Transverse colon (tissue), 4 donors: ENCODE measurements at regions not wholly inside any gene's neighbourhood (a gene's known extent, or its start where the extent isn't known, plus 50 kb on each side); places are given as distances from the start of the nearest gene placed in this dataset.

ENCODE experiments used
- DNase-seq: peaks from one replicate; pipeline ENCODE4 v3.0.0-alpha.2; 2019
- H3K27ac ChIP-seq, 4 donors: fragments of 200-600 bp; sonication (generic); 2 replicates each; pipeline ENCODE4 v1.5.1; 2016 to 2018; ENCODE audit warnings: inconsistent platforms in 4 of 4
- H3K27me3 ChIP-seq: fragments of 200-600 bp; sonication (generic); 2 replicates; pipeline ENCODE4 v1.5.1; 2017; ENCODE audit warnings: inconsistent platforms
- H3K36me3 ChIP-seq, 4 donors: fragments of 200-600 bp; sonication (generic); 2 replicates each; pipeline ENCODE4 v1.5.1; 2017 to 2019; ENCODE audit warnings: inconsistent platforms in 4 of 4
- H3K4me1 ChIP-seq, 4 donors: fragments of 200-600 bp; sonication (generic); 2 replicates each; pipeline ENCODE4 v1.5.1; 2017 to 2020; ENCODE audit warnings: inconsistent platforms in 4 of 4
- H3K4me3 ChIP-seq, 4 donors: fragments of 200-600 bp; sonication (generic); 1 replicate in 1 of 4; 2 replicates in 3 of 4; pipeline versions ENCODE4 v1.5.1 to v1.6.1; 2017 to 2019; ENCODE audit warnings: inconsistent platforms in 4 of 4
- H3K9me3 ChIP-seq, 2 donors: fragments of 200-600 bp; sonication (generic); 2 replicates each; pipeline ENCODE4 v1.5.1; 2017 to 2019; ENCODE audit warnings: inconsistent platforms in 2 of 2
- CTCF ChIP-seq, 5 experiments: fragments of 200-600 bp in 3 of 5; fragments of 450-650 bp in 2 of 5; sonication (generic) in 3 of 5; IDR thresholded peaks; 1 replicate in 2 of 5; 2 replicates in 3 of 5; pipeline ENCODE4 v1.5.1; 2016 to 2017; ENCODE audit warnings: antibody characterized with exemption in 5 of 5, inconsistent platforms in 3 of 5, mild to moderate bottlenecking in 2 of 5, moderate library complexity in 1 of 5
- EP300 ChIP-seq: sonication (generic); formaldehyde crosslinking; IDR thresholded peaks from one replicate; pipeline ENCODE4 v1.6.1; 2017; ENCODE audit warnings: antibody characterized with exemption, low read depth
- POLR2A ChIP-seq: fragments of 450-650 bp; IDR thresholded peaks from one replicate; pipeline ENCODE4 v1.6.1; 2016; ENCODE audit warnings: antibody characterized with exemption, mild to moderate bottlenecking, moderate library complexity
- POLR2AphosphoS5 ChIP-seq, 3 donors: sonication (generic); formaldehyde crosslinking; IDR thresholded peaks; one replicate each; pipeline ENCODE4 v1.6.1; 2016; ENCODE audit warnings: antibody characterized with exemption in 3 of 3
- WGBS, 2 donors: methylation state at CpG; one replicate each; pipeline ENCODE4 v1.1.5; 2018; ENCODE audit warnings: low coverage in 1 of 2; 5-methylcytosine and 5-hydroxymethylcytosine counted together
- in situ Hi-C, 4 donors: fragments of 200-750 bp; cut with MboI; loops; one replicate each; pipeline versions ENCODE4 v1.15.0 to v1.15.1; 2017; ENCODE audit warnings: low sequenced_read_pairs in 3 of 4, low pct_ligation_motif_present in 1 of 4, low pct_unique_long_range_greater_than_20kb in 1 of 4
- intact Hi-C: fragments of 100-400 bp; cut with DNase I; formaldehyde crosslinking; loops from one replicate; pipeline ENCODE4 v1.15.1; 2023; ENCODE audit warnings: low total_unique reads

- no peak overlapping the region for H3K4me3 ChIP-seq
- no peaks in the 10 kb centered on the region for H3K4me1 ChIP-seq
- 87 to 93% methylated on average over 3 to 5 of the region's 5 CpGs for WGBS, 2 donors
- intact Hi-C loops (loop anchor here (2.0 kb wide), 1 partner anchor 51 kb away; no protein-coding TSS in a partner anchor), in situ Hi-C loops (loop anchor here in 1 of 4 donors (25.0 kb wide), 1 partner anchor 300 kb away; no protein-coding TSS in a partner anchor)
- DNase-seq: no peak
- no peaks in the 10 kb centered on the region for H3K27me3 ChIP-seq
- no peak overlapping the region for H3K27ac ChIP-seq
- H3K9me3 ChIP-seq: no peaks in the 10 kb centered on the region
- no peaks in the 10 kb centered on the region for H3K36me3 ChIP-seq
- TF ChIP-seq CTCF (IDR thresholded peaks at IDR 0.05): no peak
- TF ChIP-seq POLR2AphosphoS5 (IDR thresholded peaks at IDR 0.05): no peak
- TF ChIP-seq EP300: no peak
- no peak for TF ChIP-seq POLR2A
Observed at GRCh38 chr9:71587576-71588362, 180.5 kb downstream of the CEMIP2 start.

GRCh38 chr9:71583792-71584191 lies 184.5 kb downstream of the CEMIP2 start:
- WGBS, 2 donors: 67% methylated on average over 1 of the region's 1 CpG; no CpG with 5 or more reads in 1 of the 2 donors
- DNase-seq: no peak
- H3K9me3 ChIP-seq: no peaks in the 10 kb centered on the region
- in situ Hi-C loops: loop anchor here in 1 of 4 donors (25.0 kb wide), 1 partner anchor 296 kb away; no protein-coding TSS in a partner anchor
- intact Hi-C loops: no loop called here
- H3K36me3 ChIP-seq: no peaks in the 10 kb centered on the region
- no peak overlapping the region for H3K27ac ChIP-seq
- TF ChIP-seq POLR2AphosphoS5 (IDR thresholded peaks at IDR 0.05) (no peak), POLR2A (no peak), EP300 (no peak), CTCF (IDR thresholded peaks at IDR 0.05) (no peak)
- no peak overlapping the region for H3K4me3 ChIP-seq
- H3K27me3 ChIP-seq: no peaks in the 10 kb centered on the region
- H3K4me1 ChIP-seq: no peaks in the 10 kb centered on the region

GRCh38 chr9:71582347-71582746 lies 186.0 kb downstream of the CEMIP2 start:
- no peak for DNase-seq
- Histone ChIP-seq H3K4me3 (no peak overlapping the region), H3K27ac (no peak overlapping the region), H3K4me1 (no peaks in the 10 kb centered on the region), H3K9me3 (no peaks in the 10 kb centered on the region), H3K27me3 (no peaks in the 10 kb centered on the region), H3K36me3 (no peaks in the 10 kb centered on the region)
- in situ Hi-C loops (loop anchor here in 1 of 4 donors (25.0 kb wide), 1 partner anchor 295 kb away; no protein-coding TSS in a partner anchor), intact Hi-C loops (no loop called here)
- TF ChIP-seq EP300 (no peak), POLR2AphosphoS5 (IDR thresholded peaks at IDR 0.05) (no peak), CTCF (IDR thresholded peaks at IDR 0.05) (no peak), POLR2A (no peak)
- 92 to 95% methylated on average over 2 of the region's 2 CpGs for whole genome bisulfite sequencing, 2 donors

- no peaks in the 10 kb centered on the region for H3K9me3 ChIP-seq
- DNase-seq: no peak
- H3K27ac ChIP-seq: no peak overlapping the region
- intact Hi-C loops: no loop called here
- in situ Hi-C loops: loop anchor here in 1 of 4 donors (25.0 kb wide), 1 partner anchor 294 kb away; no protein-coding TSS in a partner anchor
- no peak overlapping the region for H3K4me3 ChIP-seq
- WGBS, 2 donors: 84% methylated on average over 2 of the region's 2 CpGs
- TF ChIP-seq EP300 (no peak), CTCF (IDR thresholded peaks at IDR 0.05) (no peak), POLR2AphosphoS5 (IDR thresholded peaks at IDR 0.05) (no peak)
- H3K36me3 ChIP-seq: no peaks in the 10 kb centered on the region
- H3K4me1 ChIP-seq: no peaks in the 10 kb centered on the region
- no peaks in the 10 kb centered on the region for H3K27me3 ChIP-seq
Observed at GRCh38 chr9:71581101-71581500, 187.2 kb downstream of the CEMIP2 start.
